ENCODE measurements at regions not wholly inside any gene's neighbourhood (a gene's known extent, or its start where the extent isn't known, plus 50 kb on each side); places are given as distances from the start of the nearest gene placed in this dataset.

- peak in 1 of 51 donors; percentile 37 for DNase-seq
These were observed 198.9 kb downstream of the NXNL2 start for GRCh38 chr9:88733651-88734421.

- no peak for DNase-seq
These were observed 199.5 kb downstream of the NXNL2 start for GRCh38 chr9:88734527-88734926.

DNA sequence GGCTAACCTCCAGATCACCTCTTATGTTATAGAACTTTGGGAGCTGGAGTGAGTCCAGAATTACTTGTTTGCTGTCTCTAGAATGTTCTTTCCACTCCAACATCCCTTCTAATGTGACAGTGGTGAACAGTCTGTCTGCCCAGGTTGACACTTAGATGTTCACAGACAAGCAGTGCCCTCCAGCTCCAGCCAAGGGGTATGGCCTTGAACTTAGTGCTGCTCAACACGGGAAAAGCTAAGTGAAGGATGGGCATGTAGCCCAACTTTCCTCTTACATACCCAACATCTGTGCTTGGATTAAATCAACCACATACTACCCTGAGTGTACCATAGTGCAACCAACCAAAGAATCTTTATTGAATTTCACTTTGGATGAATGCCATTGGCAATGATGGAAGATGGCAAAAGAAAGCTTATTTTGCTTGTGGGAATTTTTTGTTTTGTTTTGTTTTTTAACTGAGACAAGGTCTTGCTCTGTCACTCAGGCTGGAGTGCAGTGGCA lies 201.2 kb downstream of the NXNL2 start:
- no peak for DNase-seq

DNA sequence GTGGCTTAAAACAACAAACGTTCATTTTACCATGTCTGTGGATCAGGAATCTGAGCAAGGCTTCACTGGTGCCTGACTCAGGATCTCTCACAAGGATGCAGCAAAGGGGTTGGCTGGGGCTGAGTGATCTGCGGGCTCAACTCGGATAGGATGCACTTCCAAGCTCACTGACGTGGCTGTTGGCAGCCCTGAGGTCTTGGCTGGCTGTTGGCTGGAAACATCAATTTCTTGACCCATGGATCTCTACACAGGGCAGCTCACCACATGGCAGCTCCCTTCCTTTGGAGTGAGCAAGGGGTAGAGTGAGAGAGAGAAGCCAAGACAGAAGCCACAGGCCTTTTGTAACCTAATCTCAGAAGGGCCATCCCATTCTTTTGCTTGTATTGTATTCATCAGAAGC lies 202.1 kb downstream of the NXNL2 start:
- no peak for DNase-seq

DNA sequence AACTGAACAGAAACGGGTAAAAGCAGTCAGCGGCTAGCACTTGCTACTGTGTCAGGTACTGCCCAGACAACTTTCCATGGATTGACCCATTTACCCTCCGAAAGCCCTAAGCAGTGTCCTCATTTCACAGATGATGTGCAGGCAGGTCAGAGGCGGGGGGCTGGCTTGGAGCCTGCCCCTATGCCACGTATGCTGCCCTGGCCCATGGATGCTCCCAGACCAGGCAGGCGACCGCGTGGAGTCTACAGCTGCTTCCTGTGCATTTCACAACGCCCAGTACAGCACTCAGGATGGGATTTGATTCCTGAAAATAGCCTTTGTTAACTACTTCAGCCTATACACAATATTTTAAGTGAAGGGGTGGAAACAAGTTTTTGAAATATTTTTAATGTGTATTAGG lies 202.9 kb downstream of the NXNL2 start:
- no peak for DNase-seq

GRCh38 chr9:88738709-88739108 lies 203.7 kb downstream of the NXNL2 start:
- no peak for DNase-seq

DNA sequence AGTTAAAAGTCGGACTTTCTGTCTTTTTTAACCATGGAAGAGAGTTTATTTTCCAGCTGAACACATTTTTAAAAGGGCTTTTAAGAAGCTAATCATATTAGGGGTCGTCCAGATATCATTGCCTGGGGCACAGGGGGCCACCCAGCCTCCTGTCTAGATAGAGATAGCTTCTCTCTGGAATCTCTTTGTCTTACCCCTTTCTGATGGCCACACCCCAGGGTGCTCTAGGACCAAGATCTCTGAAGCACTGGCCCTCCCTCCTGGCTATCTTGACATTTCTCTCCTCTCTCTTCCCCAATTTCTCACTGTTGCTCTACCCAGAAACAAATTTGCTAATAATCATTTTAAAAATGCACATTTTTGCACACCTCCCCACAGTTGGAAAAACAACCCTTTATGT lies 204.4 kb downstream of the NXNL2 start:
- DNase-seq = no peak

DNA sequence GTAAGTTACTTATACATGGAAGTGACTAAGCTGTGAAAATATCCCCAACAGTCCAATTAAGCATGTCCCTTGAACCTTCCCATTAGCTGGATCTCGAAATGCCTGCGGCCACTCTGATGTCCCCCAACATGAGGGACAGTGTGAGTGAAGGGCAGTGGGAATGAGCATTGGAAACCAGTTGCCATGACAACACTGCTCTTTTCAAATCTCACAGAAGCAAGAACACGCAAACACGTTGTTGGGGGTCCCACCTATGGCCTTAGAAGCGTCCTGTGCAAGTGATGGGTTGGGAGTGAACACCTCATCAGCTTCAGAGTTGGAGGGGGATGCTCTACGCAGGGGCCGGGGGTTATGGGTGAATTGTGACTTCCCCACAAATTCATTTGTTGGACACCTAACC lies 205.9 kb downstream of the NXNL2 start:
- no peak for DNase-seq

DNA sequence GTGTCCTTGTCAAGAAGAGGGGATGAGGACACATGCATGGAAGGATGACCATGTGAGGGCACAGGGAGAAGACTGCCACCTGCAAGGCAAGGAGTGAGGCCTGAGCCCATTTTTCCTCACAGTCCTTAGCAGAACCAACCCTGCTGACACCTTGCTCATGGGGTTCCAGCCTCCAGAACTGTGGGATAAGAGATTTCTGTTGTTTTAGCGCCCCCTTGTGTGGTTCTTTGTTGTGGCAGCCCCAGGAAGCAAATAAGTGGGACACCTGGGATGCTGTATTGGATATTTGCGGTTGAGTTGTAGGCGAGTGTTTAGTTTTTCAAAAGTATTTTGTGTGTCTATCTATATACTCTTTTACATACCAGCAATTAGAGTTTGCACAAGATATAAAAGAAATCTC lies 206.4 kb downstream of the NXNL2 start:
- no peak for DNase-seq

DNA sequence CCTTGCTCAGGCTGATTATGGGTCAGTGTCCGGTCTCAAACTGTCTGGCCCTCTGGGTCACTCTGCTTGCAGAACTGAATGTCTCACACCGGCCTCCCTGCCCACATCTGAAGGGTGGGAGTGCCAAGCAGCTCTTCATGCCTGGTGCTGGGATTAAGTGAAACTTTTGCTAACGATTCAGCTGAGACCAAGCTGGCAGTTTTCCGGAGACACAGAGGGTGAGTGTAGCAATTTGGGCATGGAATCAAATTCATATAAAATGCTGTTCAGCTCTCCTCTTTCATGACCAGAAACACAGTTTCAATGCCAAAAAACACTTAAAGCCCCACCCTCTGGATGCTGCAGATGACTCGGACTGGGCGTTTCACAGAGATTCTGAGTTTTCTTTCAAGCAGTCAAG lies 207.5 kb downstream of the NXNL2 start:
- DNase-seq = peak in 7 of 51 donors; percentile 5 to 44 (median 21)

GRCh38 chr9:88742905-88743304 lies 207.9 kb downstream of the NXNL2 start:
- no peak for DNase-seq

DNA sequence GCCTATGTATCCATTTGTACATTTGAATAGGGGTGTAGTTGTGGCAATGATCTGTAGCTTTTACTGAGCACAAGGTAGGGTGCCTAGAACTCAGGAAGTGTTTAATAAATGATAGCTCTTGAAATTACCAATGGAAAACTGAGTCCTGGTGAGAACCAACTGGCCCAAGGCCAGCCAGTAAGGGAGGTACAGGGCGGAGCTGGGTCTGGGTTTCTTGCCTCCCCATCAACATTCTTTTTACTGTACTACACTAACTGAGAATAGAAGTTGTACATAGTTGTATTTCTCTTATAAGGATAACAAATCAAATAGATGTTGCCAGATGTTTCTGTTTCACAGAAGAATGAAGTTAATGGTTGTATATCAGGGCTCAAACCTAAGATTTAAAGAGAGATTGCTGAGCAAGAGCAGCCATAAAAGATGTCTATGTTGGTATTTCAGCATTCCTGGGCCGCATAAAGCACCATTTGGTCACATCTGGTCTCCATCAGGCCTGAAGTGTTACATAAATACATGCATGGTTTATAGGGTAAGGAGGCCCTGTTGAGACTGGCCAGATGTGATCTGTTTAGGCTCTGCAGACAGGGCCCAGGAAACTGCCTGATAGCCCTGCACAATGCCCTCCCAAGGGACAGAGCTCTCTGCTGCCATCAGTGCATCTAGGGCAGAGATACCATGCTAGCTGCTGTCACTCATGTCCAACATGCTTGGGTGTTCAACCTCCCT lies 210.5 kb downstream of the NXNL2 start:
- DNase-seq = no peak

- DNase-seq = peak in 2 of 51 donors; percentile 8 to 10
These were observed 211.2 kb downstream of the NXNL2 start for GRCh38 chr9:88746029-88746742.

DNA sequence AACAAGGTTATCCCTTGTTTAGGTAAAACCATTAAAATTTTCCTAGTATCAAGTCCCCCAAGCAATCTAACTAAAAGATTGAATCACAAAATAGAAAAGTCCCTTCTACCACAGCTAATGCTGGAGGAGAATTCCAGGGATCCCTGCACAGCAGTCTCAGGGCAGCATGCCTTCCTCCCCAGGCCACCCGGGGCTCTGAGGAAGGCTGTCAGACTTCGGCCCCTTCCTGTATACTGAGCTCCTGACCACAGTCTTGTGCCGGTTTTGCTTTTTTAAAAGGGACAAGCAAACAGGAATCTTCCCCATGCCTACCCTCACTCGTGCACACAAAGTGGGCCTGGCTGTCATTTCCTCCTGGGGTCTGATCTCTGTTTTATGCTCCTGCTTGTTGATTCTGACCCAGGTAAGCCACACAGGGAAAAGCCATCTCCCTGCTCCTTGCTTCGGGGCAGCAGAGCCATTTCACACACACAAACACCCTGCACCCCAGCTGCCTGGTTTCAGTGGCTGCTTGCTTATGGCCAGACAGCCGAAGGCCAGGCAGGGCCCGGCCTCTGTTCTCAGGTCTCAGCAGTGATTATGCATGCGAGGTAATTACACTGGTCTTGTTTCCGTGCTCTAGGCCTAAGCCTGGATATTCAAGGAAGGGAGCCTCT lies 211.9 kb downstream of the NXNL2 start:
- no peak for DNase-seq

- DNase-seq = no peak
These were observed 212.8 kb downstream of the NXNL2 start for GRCh38 chr9:88747768-88748167.

DNA sequence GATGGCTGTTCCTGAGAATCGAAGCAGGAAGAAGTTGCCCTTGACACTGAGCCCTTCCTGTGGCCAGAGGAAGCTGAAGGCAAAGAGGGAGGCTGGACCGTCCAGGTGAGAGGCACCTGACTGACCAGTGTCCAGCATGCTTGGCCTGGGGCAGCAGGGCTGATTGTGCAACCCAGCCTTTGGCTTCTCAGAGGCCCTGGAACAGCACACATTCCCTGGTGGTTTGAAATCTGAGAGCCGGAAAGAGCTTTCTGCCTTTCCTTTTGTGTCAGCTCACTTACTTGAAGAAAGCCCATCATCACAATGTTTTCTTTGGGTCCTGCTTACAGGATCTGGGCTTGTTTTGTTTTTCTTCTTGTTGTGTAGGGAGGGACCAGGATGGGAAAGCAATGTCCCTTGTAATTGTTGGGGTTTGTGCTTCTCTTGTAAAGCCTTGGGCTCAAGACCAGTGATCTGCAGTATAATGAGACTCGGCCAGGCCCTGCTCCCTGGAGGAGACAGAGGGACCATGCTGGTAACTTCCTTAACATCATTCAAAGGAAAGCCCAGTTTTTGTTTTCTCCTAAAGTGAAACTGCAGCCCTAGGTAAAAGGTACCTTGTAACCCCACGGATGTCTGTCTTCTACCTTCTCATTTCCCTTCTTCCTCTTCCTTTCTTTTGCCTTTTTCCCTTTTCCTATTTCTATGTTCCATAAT lies 213.7 kb downstream of the NXNL2 start:
- DNase-seq = no peak

- DNase-seq = no peak
These were observed 214.4 kb downstream of the NXNL2 start for GRCh38 chr9:88749420-88749819.

GRCh38 chr9:88750832-88751360 lies 215.9 kb downstream of the NXNL2 start:
- DNase-seq = no peak

GRCh38 chr9:88751781-88752180 lies 216.8 kb downstream of the NXNL2 start:
- no peak for DNase-seq

- no peak for DNase-seq
These were observed 218.9 kb downstream of the NXNL2 start for GRCh38 chr9:88753691-88754367.

All from hypothalamus (tissue), 51 donors.